GM23248 (cell line): ENCODE measurements at regions not wholly inside any gene's neighbourhood (a gene's known extent, or its start where the extent isn't known, plus 50 kb on each side); places are given as distances from the start of the nearest gene placed in this dataset.
"Not testable (repeated sequence)": the region's sequence is repeated elsewhere in the genome, so short reads cannot be mapped to it uniquely, and the experiment has no call there.

Experiments
- DNase-seq: peaks from one replicate; pipeline ENCODE4 v3.0.0-alpha.2; 2015
- H2AFZ ChIP-seq: fragments of 200-600 bp; sonication (generic); 2 replicates; pipeline ENCODE4 v1.6.1; 2016; ENCODE audit warnings: antibody characterized with exemption
- H3F3A ChIP-seq: fragments of 200-600 bp; sonication (generic); 2 replicates; pipeline ENCODE4 v1.6.1; 2016; ENCODE audit warnings: mild to moderate bottlenecking, antibody characterized with exemption, mixed run types; ENCODE audit not compliant: insufficient read depth
- H3K27ac ChIP-seq: fragments of 200-600 bp; sonication (generic); 2 replicates; pipeline ENCODE4 v1.5.1; 2016; ENCODE audit warnings: mild to moderate bottlenecking
- H3K27me3 ChIP-seq: fragments of 200-600 bp; sonication (generic); replicated peaks from 2 replicates; pipeline ENCODE4 v1.6.1; 2016; ENCODE audit warnings: mild to moderate bottlenecking; ENCODE audit not compliant: insufficient read depth
- H3K36me3 ChIP-seq: fragments of 200-600 bp; sonication (generic); 2 replicates; pipeline ENCODE4 v1.6.1; 2016; ENCODE audit warnings: low read depth, mild to moderate bottlenecking
- H3K4me1 ChIP-seq: fragments of 200-600 bp; sonication (generic); 2 replicates; pipeline ENCODE4 v1.6.1; 2016; ENCODE audit warnings: mild to moderate bottlenecking; ENCODE audit not compliant: insufficient read depth
- H3K4me2 ChIP-seq: fragments of 200-600 bp; sonication (generic); one replicate; pipeline ENCODE4 v1.6.1; 2016; ENCODE audit warnings: mild to moderate bottlenecking; ENCODE audit not compliant: unreplicated experiment
- H3K4me3 ChIP-seq: fragments of 200-600 bp; sonication (generic); 2 replicates; pipeline ENCODE4 v1.5.1; 2016; ENCODE audit warnings: mild to moderate bottlenecking
- H3K79me2 ChIP-seq: fragments of 200-600 bp; sonication (generic); 2 replicates; pipeline ENCODE4 v1.6.1; 2016; ENCODE audit warnings: mild to moderate bottlenecking; ENCODE audit not compliant: insufficient read depth
- H3K9ac ChIP-seq: fragments of 200-600 bp; sonication (generic); 2 replicates; pipeline ENCODE4 v1.6.1; 2016; ENCODE audit warnings: mild to moderate bottlenecking
- H3K9me2 ChIP-seq: fragments of 200-600 bp; sonication (generic); 2 replicates; pipeline ENCODE4 v1.6.1; 2016; ENCODE audit warnings: mixed run types, mild to moderate bottlenecking, moderate library complexity; ENCODE audit not compliant: insufficient read depth
- H3K9me3 ChIP-seq: fragments of 200-600 bp; sonication (generic); one replicate; pipeline ENCODE4 v1.6.1; 2017; ENCODE audit warnings: low read depth
- H4K20me1 ChIP-seq: fragments of 200-600 bp; sonication (generic); 2 replicates; pipeline ENCODE4 v1.6.0; 2016; ENCODE audit not compliant: insufficient read depth
- EZH2 ChIP-seq: fragments of 200-600 bp; sonication (generic); IDR thresholded peaks from 2 replicates; pipeline ENCODE4 v1.6.1; 2018; ENCODE audit warnings: antibody characterized with exemption, mild to moderate bottlenecking; ENCODE audit not compliant: insufficient read depth, poor library complexity, severe bottlenecking
- EZH2phosphoT487 ChIP-seq: fragments of 200-600 bp; sonication (generic); IDR thresholded peaks from 2 replicates; pipeline ENCODE4 v1.6.1; 2018; ENCODE audit warnings: antibody characterized with exemption, moderate library complexity, mild to moderate bottlenecking, low read depth; ENCODE audit not compliant: insufficient read depth
- WGBS, 2 experiments: methylation state at CpG; one replicate each; pipeline ENCODE4 v1.1.6; 2015 to 2017; ENCODE audit warnings: low lambda C conversion rate in 2 of 2, low coverage in 1 of 2; ENCODE audit errors: missing lambda C conversion rate in 2 of 2; 5-methylcytosine and 5-hydroxymethylcytosine counted together
- in situ Hi-C: fragments of 300-500 bp; cut with MboI; formaldehyde crosslinking; loops from 2 replicates; pipeline ENCODE4 v1.15.0; 2020

DNA sequence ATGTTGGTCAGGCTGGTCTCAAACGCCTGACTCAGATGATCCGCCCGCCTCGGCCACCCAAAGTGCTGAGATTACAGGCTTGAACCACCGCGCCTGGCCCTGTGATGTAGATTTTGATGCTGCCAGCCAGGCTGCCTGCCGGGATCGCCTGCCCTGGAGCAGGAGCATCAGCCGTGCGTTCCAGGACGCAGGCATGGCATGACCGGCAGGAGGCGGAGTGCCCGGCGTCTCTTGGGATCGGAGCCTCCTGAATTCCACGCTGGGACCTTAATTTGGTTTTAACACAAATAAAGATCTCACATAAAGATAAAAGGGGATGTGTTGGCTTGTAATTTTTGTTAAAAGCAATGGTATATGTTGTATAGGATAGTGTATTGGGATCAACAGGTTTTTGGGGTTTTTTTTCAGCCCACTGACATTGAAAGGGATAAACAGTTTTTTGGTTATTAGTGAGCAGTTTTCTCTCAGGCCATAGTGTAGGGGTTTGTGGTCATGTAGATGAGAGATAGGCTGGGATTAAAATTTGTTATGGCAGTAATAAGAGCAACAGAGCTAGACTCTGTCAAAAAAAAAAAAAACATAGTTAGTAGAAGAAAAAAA, 1406.4 kb downstream of the UQCRFS1 start:
- no peaks in the 10 kb centered on the region for H4K20me1 ChIP-seq
- no peaks in the 10 kb centered on the region for H3F3A ChIP-seq
- no peak overlapping the region for H3K27ac ChIP-seq
- H3K4me3 ChIP-seq, result no peak overlapping the region
- no peaks in the 10 kb centered on the region; the same call in 1 of the 2 replicates for H3K36me3 ChIP-seq
- H3K79me2 ChIP-seq, result peaks cover 14% of the 10 kb centered on the region; the same call in 1 of the 2 replicates
- no peak overlapping the region for H3K9ac ChIP-seq
- no peaks in the 10 kb centered on the region for H3K27me3 ChIP-seq
- H3K9me2 ChIP-seq, result no peaks in the 10 kb centered on the region
- TF ChIP-seq EZH2, result no peak
- TF ChIP-seq EZH2phosphoT487, result no peak
- 93% methylated on average over 17 of the region's 17 CpGs for WGBS, 2 experiments
- no peak overlapping the region for H2AFZ ChIP-seq
- DNase-seq, result no peak
- no peaks in the 10 kb centered on the region for H3K9me3 ChIP-seq
- no peak overlapping the region for H3K4me2 ChIP-seq
- in situ Hi-C loops, result no loop called here
- no peaks in the 10 kb centered on the region for H3K4me1 ChIP-seq

DNA sequence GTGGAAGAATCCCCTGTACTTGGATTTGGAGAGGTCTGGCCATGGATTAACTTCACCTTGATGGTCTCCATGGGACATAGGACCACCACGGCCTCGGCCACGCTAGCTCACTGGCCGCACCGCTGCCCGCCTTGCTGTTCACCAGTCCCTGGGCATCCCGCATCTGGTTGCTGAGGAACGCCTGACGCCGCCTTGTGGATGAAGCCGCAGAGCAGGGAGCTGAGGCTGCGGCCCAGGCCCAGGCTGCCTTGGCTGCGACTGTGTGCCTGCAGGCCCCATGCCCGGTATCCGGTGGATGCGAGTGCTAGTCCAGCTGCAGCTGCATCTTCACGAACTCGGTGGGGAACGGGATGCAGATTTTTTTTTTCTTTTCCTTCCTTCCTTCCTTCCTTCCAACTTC, 1407.1 kb downstream of the UQCRFS1 start:
- WGBS, 2 experiments, result 96 to 98% methylated on average over 19 of the region's 19 CpGs
- no peak overlapping the region for H3K4me3 ChIP-seq

DNA sequence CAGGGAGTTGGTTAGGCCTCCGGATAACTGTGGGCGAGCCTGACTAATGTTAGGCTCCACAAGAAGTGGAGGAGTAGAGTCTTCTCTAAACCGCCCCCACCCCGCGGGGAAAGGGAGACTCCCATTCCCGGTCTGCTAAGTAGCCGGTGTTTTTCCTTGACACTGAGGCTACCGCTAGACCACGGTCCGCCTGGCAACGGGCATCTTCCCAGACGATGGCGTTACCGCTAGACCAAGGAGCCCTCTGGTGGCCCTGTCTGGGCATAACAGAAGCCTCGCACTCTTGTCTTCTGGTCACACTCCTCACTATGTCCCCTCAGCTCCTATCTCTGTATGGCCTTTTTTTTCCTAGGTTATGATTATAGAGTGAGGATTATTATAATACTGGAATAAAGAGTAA, 1410.7 kb downstream of the UQCRFS1 start:
- H3K36me3 ChIP-seq, H3K9me3 ChIP-seq, H3K9me2 ChIP-seq, H3K9ac ChIP-seq, H3K27me3 ChIP-seq, H3K4me1 ChIP-seq, H3K27ac ChIP-seq, H4K20me1 ChIP-seq, H3K4me2 ChIP-seq, in situ Hi-C loops, H3K4me3 ChIP-seq, H3F3A ChIP-seq, H2AFZ ChIP-seq: not testable (repeated sequence)
- peaks cover 50% of the 10 kb centered on the region for H3K79me2 ChIP-seq
- WGBS, 2 experiments, result 59 to 75% methylated on average over 10 to 15 of the region's 15 CpGs
- peak; percentile 3 for DNase-seq

More for the DNA sequence above, 1407.1 kb downstream of the UQCRFS1 start:
- no peaks in the 10 kb centered on the region for H3K9me3 ChIP-seq
- H3K9ac ChIP-seq, result no peak overlapping the region
- in situ Hi-C loops, result no loop called here
- TF ChIP-seq EZH2phosphoT487, result no peak
- no peak for TF ChIP-seq EZH2
- H3K27me3 ChIP-seq, result no peaks in the 10 kb centered on the region
- H3K4me2 ChIP-seq, result no peak overlapping the region
- H3K9me2 ChIP-seq, result no peaks in the 10 kb centered on the region
- H4K20me1 ChIP-seq, result no peaks in the 10 kb centered on the region
- peaks cover 22% of the 10 kb centered on the region for H3K79me2 ChIP-seq
- no peak overlapping the region for H2AFZ ChIP-seq
- H3F3A ChIP-seq, result no peaks in the 10 kb centered on the region; the same call in 1 of the 2 replicates
- H3K27ac ChIP-seq, result no peak overlapping the region
- H3K36me3 ChIP-seq, result peaks cover 4% of the 10 kb centered on the region
- DNase-seq, result no peak
- no peaks in the 10 kb centered on the region for H3K4me1 ChIP-seq

DNA sequence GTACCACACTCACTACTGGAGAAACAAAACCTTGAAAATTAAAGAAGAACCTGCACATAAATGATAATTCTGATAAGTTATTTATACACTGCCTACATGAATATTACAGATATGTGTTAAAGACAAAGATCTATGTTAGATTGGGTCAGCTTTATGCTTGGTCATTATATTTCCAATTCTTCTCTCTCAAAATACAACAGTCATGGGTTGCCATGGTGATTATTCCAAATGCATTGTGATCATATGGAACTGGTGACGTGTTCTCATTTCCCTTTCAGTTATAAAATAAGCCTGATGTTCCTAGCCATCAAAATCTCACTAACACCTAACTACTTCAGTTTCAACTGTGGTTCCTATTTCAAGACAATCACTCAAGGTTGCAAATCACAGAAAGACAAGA, 1416.4 kb downstream of the UQCRFS1 start:
- no peak overlapping the region for H3K4me3 ChIP-seq
- H2AFZ ChIP-seq, result no peak overlapping the region
- no peaks in the 10 kb centered on the region for H4K20me1 ChIP-seq
- H3K9me3 ChIP-seq, result no peaks in the 10 kb centered on the region
- no peak overlapping the region for H3K9ac ChIP-seq
- TF ChIP-seq EZH2 (no peak), EZH2phosphoT487 (no peak)
- no peak for DNase-seq
- H3K4me2 ChIP-seq, result no peak overlapping the region
- peaks cover 6% of the 10 kb centered on the region; the same call in 1 of the 2 replicates for H3K36me3 ChIP-seq
- H3K27me3 ChIP-seq, result no peaks in the 10 kb centered on the region
- in situ Hi-C loops, result no loop called here
- peaks cover 85% of the 10 kb centered on the region for H3K79me2 ChIP-seq
- peaks cover 5% of the 10 kb centered on the region for H3F3A ChIP-seq
- 100% methylated on average over 1 of the region's 1 CpG for WGBS, 2 experiments
- no peak overlapping the region for H3K27ac ChIP-seq
- H3K4me1 ChIP-seq, result 0 out of 2 replicates have a peak, but pooled peaks cover 6% of the 10 kb centered on the region
- H3K9me2 ChIP-seq, result no peaks in the 10 kb centered on the region

DNA sequence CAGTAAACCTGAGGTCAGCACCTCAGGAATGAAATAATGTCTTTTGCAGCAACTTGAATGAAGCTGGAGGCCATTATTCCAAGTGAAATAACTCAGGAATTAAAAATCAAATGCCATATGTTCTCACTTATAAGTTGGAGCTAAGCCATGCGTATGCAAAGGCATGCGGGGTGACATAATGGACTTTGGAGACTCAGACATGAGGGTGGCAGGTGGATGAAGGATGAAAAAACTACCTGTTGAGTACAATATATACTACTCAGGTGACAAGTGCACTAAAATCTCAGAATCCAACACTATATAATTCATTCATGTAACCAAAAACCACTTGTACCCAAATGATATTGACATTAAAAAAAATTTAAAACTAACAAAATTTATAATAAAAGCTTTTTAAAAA, 1416.9 kb downstream of the UQCRFS1 start:
- in situ Hi-C loops, result no loop called here
- Histone ChIP-seq H4K20me1 (no peaks in the 10 kb centered on the region), H3K36me3 (peaks cover 7% of the 10 kb centered on the region; the same call in 1 of the 2 replicates), H3K9ac (no peak overlapping the region), H3K9me2 (no peaks in the 10 kb centered on the region), H3K4me3 (no peak overlapping the region), H3K27ac (no peak overlapping the region), H3K4me2 (no peak overlapping the region), H2AFZ (no peak overlapping the region), H3K9me3 (no peaks in the 10 kb centered on the region), H3K27me3 (no peaks in the 10 kb centered on the region), H3F3A (peaks cover 5% of the 10 kb centered on the region), H3K79me2 (peaks cover 85% of the 10 kb centered on the region), H3K4me1 (0 out of 2 replicates have a peak, but pooled peaks cover 7% of the 10 kb centered on the region)
- DNase-seq, result peak; percentile 11
- TF ChIP-seq EZH2 (no peak), EZH2phosphoT487 (no peak)
- WGBS, 2 experiments, result 18 to 20% methylated on average over 2 of the region's 2 CpGs
